GM21390 (cell line): ENCODE measurements at regions not wholly inside any gene's neighbourhood (a gene's known extent, or its start where the extent isn't known, plus 50 kb on each side); places are given as distances from the start of the nearest gene placed in this dataset.
"Not testable (repeated sequence)": the region's sequence is repeated elsewhere in the genome, so short reads cannot be mapped to it uniquely, and the experiment has no call there.

Experiments
- ATAC-seq: cut with Tn5 transposase; IDR thresholded peaks from one replicate; pipeline ENCODE4 v1.9.1; 2021; ENCODE audit not compliant: unreplicated experiment

DNA sequence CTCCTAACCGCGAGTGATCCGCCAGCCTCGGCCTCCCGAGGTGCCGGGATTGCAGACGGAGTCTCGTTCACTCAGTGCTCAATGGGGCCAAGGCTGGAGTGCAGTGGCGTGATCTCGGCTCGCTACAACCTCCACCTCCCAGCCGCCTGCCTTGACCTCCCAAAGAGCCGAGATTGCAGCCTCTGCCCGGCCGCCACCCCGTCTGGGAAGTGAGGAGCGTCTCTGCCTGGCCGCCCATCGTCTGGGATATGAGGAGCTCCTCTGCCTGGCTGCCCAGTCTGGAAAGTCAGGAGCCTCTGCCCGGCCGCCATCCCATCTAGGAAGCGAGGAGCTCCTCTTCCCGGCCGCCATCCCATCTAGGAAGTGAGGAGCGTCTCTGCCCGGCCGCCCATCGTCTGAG lies 58.8 kb upstream of the ANKRD30BL start:
- ATAC-seq = not testable (repeated sequence)

DNA sequence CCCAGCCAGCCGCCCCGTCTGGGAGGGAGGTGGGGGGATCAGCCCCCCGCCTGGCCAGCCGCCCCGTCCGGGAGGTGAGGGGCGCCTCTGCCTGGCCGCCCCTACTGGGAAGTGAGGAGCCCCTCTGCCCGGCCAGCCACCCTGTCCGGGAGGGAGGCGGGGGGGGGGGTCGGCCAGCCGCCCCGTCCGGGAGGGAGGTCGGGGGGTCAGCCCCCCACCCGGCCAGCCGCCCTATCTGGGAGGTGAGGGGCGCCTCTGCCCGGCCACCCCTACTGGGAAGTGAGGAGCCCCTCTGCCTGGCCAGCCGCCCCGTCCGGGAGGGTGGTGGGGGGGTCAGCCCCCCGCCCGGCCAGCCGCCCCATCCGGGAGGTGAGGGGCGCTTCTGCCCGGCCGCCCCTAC lies 60.1 kb upstream of the ANKRD30BL start:
- not testable (repeated sequence) for ATAC-seq

DNA sequence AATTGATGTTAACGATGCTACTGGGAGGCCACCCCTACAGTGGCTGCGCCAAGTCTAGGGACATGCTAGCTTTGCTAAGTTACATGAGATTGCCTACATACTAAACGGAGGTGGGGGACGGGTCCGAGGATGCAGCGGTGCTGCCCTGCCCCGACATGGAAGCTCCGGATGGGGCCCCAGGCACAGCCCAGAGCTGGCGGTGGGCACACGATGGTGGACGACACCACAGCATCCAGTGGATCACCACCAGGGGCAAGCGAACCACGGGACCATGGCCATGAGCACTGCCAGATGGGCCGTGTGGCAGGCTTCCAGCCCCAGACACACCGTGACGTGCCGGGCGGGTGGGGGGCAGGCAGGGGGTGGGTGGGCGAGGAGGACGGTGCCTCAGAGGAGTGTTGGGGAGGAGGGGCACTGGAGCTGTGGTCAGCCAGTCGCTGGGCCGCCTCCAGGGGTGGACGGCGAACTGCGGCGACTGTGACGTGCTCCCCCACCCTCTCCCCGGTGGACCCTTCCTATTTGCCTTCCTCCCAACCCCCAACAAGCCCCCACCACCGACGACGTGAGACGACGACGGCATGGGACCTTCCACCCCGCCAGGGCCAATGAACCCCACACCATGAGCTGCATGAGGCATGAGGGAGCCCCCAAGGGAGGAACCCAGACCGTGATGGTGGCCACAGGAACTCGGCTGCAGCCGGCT lies 90.6 kb upstream of the ANKRD30BL start:
- ATAC-seq = no peak

DNA sequence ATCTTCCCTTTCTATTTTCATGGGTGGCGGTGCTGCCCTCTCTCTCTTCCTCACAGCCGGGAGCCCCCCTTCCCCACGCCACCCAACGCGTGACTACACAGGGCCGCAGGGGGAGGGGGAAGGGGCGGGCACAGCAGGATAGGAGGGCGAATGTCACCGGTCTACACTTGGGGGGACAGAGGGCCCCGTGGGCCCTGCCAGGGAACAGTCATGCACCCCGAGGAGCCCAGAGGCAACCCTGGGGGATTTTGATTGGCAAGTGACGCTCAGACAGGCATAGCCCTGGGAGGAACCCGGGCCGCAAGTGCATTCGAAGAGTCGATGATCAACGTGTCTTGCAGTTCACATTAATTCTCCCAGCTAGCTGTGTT lies 91.1 kb upstream of the ANKRD30BL start:
- no peak for ATAC-seq

DNA sequence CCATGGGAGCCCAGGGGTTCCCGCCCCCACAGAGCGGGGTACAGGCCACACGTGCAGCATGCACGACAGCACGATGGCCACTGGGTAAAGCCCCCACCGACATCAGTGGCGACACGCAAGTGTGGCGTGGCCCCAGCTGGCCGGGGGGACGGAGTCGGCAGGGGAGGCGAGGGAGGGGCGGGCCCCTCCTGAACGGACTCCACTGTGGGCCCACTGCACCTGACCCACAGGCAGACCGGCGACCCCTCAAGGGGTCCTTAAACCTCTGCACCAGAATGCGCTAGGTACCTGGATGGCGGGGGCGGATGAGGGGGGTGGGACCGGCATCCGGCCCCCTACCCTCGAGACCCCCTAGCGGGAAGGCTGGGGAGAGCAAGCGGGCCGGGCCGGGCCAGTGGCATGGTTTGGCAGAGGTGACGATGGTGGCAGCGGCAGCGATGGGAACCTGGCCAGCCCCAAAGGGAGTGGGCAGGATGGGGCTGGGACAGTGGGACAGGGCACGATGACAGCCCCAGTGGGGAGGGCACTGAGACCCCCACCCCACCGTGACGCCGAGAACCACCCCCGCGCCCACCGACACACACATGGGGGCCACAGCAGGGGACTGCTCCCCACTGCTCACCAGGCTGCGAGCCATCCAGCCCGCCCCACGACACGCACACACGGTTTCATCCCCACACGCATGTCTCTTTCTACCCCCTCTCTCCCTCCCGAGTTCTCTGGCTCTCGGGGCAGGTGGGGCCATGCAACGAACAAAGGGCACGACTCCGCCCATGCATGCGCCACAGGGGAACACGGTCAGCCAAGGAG lies 91.9 kb upstream of the ANKRD30BL start:
- no peak for ATAC-seq

DNA sequence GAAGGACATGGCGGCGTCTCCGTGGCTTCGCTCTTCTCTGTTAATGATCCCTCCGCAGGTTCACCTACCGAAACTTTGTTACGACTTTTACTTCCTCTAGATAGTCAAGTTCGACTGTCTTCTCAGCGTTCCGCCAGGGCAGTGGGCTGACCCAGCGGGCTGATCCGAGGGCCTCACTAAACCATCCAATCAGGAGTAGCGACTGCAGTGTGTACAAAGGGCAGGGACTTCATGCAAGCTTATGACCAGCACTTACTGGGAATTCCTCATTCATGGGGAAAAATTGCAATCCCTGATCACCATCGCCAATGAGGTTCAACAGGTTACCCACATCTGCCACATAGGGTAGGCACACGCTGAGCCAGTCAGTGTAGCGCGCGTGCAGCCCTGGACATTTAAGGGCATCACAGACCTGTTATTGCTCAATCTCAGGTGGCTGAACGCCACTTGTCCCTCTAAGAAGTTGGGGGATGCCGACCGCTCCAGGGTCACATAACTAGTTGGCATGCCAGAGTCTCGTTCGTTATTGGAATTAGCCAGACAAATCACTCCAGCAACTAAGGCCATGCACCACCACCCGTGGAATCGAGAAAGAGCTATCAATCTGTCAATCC lies 92.7 kb upstream of the ANKRD30BL start:
- not testable (repeated sequence) for ATAC-seq

DNA sequence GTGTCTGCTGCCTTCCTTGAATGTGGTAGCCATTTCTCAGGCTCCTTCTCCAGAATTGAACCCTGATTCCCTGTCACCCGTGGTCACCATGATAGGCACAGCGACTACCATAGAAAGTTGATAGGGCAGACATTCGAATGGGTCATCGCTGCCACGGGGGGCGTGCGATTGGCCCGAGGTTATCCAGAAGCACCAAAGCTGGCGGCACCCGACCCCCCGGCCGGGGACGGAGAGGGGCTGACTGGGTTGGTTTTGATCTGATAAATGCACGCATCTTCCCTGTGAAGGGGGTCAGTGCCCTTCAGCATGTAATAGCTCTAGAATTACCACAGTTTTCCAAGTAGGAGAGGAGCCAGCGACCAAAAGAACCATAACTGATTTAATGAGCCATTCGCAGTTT lies 94.0 kb upstream of the ANKRD30BL start:
- ATAC-seq = no peak

DNA sequence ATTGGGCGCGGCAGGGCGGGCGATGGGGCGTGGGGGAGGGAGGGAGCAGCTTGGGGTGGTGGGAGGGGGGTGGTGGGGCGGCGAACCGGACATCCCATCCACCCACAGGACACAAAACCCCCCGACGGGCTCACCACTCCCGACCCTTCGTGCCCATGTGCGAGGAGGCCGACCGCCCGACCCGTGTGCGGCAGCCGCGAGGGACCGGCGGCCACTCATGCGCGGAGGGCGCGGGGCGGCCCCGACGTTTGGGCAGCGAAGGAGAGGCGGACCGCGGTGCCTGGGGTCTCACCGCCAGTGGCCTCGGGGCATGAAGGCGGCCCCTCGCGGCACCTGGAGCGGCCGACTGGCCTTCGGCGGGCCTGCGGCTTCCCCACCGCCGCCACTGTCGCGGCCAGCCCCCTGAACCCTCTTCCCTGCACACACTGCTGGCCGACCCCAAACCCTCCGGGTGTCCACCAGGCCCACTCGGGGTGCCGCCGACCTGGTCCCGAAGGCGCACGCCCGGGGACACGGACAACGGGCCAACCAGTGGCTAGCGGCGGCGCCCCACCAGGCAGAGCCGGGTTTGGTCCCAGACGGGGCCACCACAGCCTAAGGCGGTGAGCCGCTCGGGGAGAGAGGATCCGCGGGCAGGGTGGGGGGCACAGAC lies 94.6 kb upstream of the ANKRD30BL start:
- no peak for ATAC-seq

DNA sequence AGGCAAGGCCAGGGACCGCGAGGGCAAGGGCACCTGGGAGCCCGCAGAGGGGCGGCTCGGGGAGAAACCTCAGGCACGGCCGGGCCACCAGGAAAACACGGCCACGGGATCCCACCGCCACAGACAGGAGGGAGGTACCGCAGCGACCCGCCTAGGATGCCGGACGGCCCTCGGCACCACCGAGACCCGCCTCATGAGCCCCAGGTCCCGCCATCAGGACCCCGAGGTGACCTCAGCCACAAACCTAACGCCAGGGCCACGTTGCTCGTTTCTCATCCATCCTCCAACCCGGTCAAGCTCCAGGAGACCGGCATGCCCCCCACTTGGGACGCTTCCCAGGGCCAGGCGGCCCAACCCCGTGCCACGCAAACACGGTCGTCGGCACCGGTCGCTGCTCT lies 95.2 kb upstream of the ANKRD30BL start:
- ATAC-seq = not testable (repeated sequence)

DNA sequence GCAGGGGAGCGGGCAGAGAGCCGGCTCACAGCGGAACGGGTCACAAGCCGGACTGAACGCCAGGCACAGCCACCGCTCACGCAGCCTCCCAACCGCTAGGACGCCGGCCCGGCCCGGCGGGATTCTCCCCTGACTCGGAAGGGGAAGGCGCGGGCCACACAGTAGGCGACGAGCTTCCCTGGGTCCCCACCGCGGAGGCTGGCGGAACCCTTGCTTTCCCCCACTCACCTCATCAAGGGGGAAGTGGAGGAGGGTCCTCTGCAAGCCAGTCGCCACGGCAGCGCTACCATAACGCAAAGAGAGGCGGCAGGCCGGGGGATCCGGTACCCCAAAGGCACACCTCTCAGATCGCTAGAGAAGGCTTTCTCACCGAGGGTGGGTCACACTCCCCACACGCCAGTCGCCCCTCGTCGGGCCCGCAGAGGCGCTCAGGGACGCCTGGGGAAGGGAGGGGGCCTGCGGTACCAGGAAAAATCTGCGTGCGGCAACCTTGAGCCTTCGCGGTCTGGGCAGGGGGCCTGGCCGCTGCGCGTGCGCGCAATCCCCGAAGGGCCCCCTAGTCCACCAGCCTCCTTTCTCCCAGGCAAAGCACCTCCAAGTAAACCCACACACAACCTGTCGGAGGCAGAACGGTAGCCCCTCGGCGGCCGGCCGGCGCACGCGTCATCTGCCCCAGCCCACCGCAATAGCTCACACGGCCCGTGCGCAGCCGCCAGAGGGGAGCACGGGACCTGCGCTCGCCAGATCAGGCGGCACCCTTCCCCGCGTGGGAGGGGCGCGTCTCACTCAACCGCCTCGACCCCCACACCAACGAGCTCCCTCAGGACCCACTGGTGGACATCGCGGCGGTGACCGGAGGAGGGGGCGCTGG lies 95.8 kb upstream of the ANKRD30BL start:
- not testable (repeated sequence) for ATAC-seq

DNA sequence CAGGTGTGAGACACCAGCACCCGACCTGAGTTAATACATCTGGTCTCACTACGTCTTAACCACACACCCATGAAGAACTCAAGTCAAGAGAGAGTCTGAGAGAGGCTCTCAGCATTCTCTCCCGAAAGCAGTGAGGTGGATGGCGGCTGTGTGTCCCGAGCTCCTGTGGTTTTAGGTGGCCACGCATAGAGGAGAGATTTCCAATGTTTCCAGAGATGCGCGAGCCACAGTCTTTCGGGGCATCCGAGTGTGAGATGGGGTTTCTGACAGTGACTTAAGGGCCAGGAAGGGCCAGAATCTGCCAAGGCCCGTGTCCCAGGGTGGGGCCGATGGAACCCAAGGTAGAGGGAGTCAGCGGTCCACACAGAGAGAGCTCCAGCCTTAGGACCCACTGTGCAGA lies 97.5 kb upstream of the ANKRD30BL start:
- not testable (repeated sequence) for ATAC-seq

DNA sequence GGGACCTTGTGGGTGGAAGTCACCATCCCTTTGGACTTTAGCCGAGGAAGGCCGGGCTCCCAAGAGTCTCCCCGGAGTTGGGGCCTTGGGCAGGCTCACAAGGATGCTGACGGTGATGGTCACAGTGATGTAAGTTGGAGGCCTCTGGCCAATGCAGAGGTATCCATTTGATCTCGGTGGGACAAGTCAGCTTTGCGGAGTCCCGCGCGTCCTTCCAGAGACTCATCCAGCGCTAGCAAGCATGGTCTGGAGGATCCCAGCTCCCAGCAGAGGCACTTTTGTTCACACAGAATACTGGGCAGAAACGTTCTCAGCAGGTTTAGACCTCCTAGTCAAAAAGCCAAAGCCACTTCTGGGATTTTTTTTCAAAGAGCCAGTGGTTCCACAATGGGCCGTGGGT lies 103.8 kb upstream of the ANKRD30BL start:
- not testable (repeated sequence) for ATAC-seq

DNA sequence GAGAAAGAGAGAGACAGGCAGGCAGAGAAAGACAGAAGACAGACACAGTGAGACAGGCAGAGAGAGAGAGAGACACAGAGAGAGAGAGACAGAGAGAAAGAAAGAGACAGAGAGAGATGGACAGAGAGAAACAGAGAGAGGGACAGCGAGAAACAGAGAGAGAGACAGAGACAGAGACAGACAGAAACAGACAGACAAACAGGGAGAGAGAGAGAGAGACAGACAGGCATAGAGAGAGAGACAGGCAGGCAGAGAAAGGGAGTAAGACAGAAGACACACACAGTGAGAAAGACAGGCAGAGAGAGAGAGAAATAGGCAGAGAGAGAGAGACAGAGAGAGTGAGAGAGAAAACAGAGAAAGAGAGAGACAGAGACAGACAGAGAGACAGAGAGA lies 105.3 kb upstream of the ANKRD30BL start:
- ATAC-seq = no peak

DNA sequence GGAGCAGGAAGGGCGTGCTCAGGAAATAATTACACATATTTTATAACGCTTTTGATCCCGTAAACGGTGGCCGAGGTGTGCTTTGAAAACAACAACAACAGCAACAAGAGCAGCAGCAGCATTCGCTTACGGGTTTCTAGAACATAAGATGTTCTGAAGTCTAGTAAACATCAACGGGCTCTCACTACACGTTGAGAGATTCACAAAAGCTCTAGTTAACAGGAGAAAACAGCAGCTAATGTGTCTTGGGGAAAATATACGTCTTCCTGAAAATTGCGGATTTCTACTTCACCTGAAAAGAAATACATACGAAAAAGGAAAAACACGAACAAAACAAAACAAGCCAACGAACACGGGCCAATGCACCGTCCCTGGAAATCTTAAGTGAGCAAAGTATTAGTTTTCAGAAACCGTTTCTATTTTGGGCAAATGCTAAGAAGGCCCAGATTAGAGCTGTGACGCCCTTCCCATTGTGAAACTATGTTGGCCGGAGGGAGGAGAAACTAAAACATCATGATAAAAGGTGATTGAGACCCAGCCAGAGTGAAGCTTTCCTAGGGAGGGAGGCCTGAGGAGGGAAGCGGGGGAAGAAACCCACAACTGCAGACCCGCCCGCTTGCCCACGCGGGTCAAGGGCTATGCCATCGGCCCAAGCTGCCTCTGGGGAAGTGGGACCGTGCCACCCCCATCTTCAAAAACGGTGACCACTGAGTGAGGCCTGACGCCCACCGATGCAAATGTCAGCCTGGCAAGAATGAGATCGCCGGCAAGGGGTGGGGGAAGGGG lies 105.9 kb upstream of the ANKRD30BL start:
- ATAC-seq = not testable (repeated sequence)

DNA sequence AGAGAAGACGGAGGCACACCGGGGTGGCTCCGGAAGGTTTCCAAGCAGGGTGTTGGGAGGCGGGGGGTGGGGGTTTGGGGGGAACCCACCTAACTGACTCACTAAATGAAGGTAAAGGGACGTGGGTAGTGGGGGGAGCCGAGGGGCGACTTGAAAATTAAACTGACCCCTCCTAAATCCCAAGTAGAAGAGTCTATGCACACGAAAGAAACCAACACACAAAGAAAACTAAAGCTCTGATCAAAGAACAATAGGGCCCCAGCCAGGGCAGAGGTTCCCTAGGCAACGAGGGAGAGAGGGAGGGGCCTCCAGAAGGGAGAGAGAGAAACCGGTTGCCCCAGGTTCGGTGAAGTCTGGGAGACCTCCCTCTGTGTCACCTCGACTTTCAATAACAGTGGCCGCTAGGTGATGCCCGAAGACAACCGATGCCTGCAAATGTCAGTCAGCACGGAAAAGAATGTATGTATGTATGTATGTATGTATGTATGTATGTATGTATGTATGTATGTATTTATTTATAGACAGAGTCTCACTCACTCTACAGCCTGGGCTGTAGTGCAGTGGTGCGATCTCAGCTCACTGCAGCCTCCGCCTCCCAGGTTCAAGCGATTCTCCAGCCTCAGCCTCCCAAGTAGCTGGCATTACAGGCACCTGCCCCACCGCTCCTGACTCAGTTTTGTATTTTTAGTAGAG lies 106.7 kb upstream of the ANKRD30BL start:
- peak; percentile 49 for ATAC-seq

DNA sequence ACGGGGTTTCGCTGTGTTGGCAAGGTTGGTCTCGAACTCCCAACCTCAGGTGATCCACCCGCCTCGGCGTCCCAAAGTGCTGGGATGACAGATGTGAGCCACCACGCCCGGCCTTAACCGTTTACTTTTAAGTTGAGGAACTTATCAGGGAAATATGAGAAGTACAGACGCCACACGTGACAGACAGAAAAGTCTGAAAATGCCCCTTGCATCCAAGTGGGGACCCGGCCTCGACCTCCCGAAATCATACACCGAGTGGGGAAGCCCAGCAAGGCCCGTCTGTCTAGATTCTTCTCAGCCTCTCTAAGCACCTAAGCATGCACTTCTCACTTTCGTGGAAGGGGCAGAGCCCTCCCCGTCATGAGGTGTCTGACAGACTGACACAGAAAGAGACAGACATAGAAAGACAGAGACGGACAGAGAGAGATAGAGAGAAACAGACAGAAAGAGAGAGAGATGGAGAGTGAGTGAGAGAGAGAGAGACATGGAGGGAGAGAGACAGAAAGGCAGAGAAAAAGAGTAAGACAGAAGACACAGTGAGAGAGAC lies 107.3 kb upstream of the ANKRD30BL start:
- no peak for ATAC-seq

DNA sequence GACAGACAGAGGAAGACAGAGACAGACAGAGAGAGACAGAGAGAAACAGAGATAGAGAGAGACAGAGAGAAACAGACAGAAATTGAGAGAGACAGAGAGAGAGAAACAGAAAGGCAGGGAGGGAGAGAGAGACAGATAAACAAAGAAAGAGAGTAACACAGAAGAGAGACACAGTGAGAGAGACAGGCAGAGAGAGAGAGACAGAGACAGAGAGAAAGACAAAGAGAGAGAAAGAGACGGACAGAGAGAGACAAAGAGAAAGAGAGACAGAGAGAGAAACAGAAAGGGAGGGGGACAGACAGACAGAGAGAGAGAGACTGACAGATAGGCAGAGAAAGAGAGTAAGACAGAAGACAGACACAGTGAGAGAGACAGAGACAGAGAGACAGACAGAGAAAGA lies 108.5 kb upstream of the ANKRD30BL start:
- ATAC-seq = no peak

DNA sequence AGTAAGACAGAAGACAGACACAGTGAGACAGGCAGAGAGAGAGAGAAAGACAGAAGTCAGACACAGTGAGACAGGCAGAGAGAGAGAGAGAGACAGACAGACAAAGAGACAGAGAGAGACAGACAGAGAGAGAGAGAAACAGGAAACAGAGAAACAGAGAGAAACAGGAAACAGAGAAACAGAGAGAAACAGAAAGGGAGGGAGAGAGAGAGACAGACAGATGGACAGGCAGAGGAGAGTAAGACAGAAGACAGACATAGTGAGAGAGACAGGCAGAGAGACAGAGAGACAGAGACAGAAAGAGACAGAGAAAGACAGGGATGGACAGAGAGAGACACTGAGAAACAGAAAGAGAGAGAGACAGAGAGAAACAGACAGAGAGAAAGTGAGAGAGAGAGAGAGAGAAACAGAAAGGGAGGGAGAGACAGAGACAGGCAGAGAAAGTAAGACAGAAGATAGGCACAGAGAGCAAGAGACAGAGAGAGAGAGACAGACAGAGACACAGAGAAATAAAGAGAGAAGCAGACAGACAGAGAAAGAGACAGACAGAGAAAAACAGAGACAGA lies 109.3 kb upstream of the ANKRD30BL start:
- no peak for ATAC-seq

DNA sequence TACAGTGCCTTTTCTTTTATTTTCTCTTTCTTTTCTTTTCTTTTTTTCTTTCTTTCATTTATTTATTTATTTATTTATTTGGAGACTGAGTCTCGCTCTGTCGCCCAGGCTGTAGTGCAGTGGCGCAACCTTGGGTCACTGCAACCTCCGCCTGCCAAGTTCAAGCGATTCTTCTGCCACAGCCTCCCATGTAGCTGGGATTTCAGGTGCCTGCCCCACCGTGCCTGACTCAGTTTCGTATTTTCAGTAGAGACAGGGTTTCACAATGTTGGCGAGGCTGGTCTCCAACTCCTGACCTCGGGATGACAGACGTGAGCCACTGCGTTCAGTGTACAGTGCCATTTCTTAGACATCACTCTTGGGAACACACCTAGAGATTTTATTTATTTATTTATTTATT lies 110.0 kb upstream of the ANKRD30BL start:
- ATAC-seq = not testable (repeated sequence)
